ENCODE measurements at regions not wholly inside any gene's neighbourhood (a gene's known extent, or its start where the extent isn't known, plus 50 kb on each side); places are given as distances from the start of the nearest gene placed in this dataset.

- TF ChIP-seq YEATS2 (CRISPR knock-in tag; IDR thresholded peaks at IDR 0.05; ENCODE audit: borderline replicate concordance) (peak; percentile 76; the same call in 1 of the 2 replicates), ZFP37 (CRISPR knock-in tag; IDR thresholded peaks at IDR 0.05; ENCODE audit: borderline replicate concordance) (0 out of 2 replicates have a peak, but pooled peaks have one; percentile 43), TBX2 (CRISPR knock-in tag; IDR thresholded peaks at IDR 0.05; ENCODE audit: borderline replicate concordance) (peak; percentile 99), ZNF230 (CRISPR knock-in tag; IDR thresholded peaks at IDR 0.05) (0 out of 2 replicates have a peak, but pooled peaks have one; percentile 69), TEF (CRISPR knock-in tag; IDR thresholded peaks at IDR 0.05) (no peak), ZNF747 (CRISPR knock-in tag; IDR thresholded peaks at IDR 0.05; ENCODE audit: borderline replicate concordance) (peak; percentile 78; the same call in 1 of the 2 replicates), TCF12 (IDR thresholded peaks at IDR 0.05) (no peak), TCF12 (CRISPR knock-in tag; IDR thresholded peaks at IDR 0.05) (peak; percentile 88; the same call in 1 of the 2 replicates), ZNF792 (CRISPR knock-in tag; IDR thresholded peaks at IDR 0.05) (peak; percentile 96), ZNF775 (CRISPR knock-in tag; IDR thresholded peaks at IDR 0.05; ENCODE audit: borderline replicate concordance) (peak; percentile 97), BRCA1 (CRISPR knock-in tag; IDR thresholded peaks at IDR 0.05) (no peak; the same call in 1 of the 2 replicates), ZBTB37 (CRISPR knock-in tag; IDR thresholded peaks at IDR 0.05) (no peak), ZNF362 (CRISPR knock-in tag; IDR thresholded peaks at IDR 0.05; ENCODE audit: borderline replicate concordance) (peak; percentile 73; the same call in 1 of the 2 replicates), ZNF282 (IDR thresholded peaks at IDR 0.05; ENCODE audit: partially characterized antibody) (no peak), HINFP (CRISPR knock-in tag; IDR thresholded peaks at IDR 0.05; ENCODE audit: low read depth) (0 out of 2 replicates have a peak, but pooled peaks have one; percentile 36), FOXO1 (CRISPR knock-in tag; IDR thresholded peaks at IDR 0.05) (peak; percentile 91), ZBTB21 (CRISPR knock-in tag; IDR thresholded peaks at IDR 0.05) (0 out of 2 replicates have a peak, but pooled peaks have one; percentile 18), MTF1 (CRISPR knock-in tag; IDR thresholded peaks at IDR 0.05) (no peak), ZNF234 (CRISPR knock-in tag; conservative IDR thresholded peaks at IDR 0.05) (no peak), TAF15 (IDR thresholded peaks at IDR 0.05; ENCODE audit: low read depth, low read length, poor library complexity, severe bottlenecking) (no peak), ZNF691 (CRISPR knock-in tag; IDR thresholded peaks at IDR 0.05; ENCODE audit: borderline replicate concordance, low read depth) (peak; percentile 27; the same call in 1 of the 2 replicates), HOXD1 (CRISPR knock-in tag; IDR thresholded peaks at IDR 0.05) (peak; percentile 93), KDM4B (CRISPR knock-in tag; IDR thresholded peaks at IDR 0.05) (peak; percentile 59; the same call in 1 of the 2 replicates), TRIM24 (CRISPR knock-in tag; IDR thresholded peaks at IDR 0.05) (no peak)
Measured at GRCh38 chr6:87798393-87799278, 96.6 kb upstream of the AKIRIN2 start (continued).
